Mesenchymal stem cell (in vitro differentiated cells and primary cell): ENCODE measurements at regions not wholly inside any gene's neighbourhood (a gene's known extent, or its start where the extent isn't known, plus 50 kb on each side); places are given as distances from the start of the nearest gene placed in this dataset.

Source experiments
- DNase-seq: peaks from one replicate; pipeline ENCODE4 v3.0.0-alpha.2; 2013
- H2AFZ ChIP-seq: one replicate; pipeline ENCODE4 v1.6.1; 2013; ENCODE audit warnings: low read depth, mild to moderate bottlenecking, control low read depth, inconsistent platforms, low read length, moderate library complexity
- H2AK5ac ChIP-seq: 2 replicates; pipeline ENCODE4 v1.6.1; 2013; ENCODE audit warnings: low read length, moderate library complexity, mild to moderate bottlenecking, inconsistent platforms; ENCODE audit not compliant: severe bottlenecking
- H2BK120ac ChIP-seq: one replicate; pipeline ENCODE4 v1.6.1; 2013; ENCODE audit warnings: low read depth, mild to moderate bottlenecking, inconsistent platforms, low read length, moderate library complexity
- H2BK12ac ChIP-seq, 2 experiments: one replicate each; pipeline ENCODE4 v1.6.1; 2013; ENCODE audit warnings: inconsistent platforms in 2 of 2, low read length in 2 of 2, mild to moderate bottlenecking in 2 of 2, moderate library complexity in 2 of 2, control low read depth in 1 of 2
- H2BK15ac ChIP-seq: one replicate; pipeline ENCODE4 v1.6.1; 2013; ENCODE audit warnings: mild to moderate bottlenecking, low read depth, inconsistent platforms; ENCODE audit not compliant: poor library complexity, severe bottlenecking
- H2BK5ac ChIP-seq: 2 replicates; pipeline ENCODE4 v1.6.1; 2013; ENCODE audit warnings: low read depth, mild to moderate bottlenecking, low read length, control low read depth, inconsistent platforms; ENCODE audit not compliant: poor library complexity, severe bottlenecking
- H3K14ac ChIP-seq, 2 experiments: one replicate each; pipeline ENCODE4 v1.6.1; 2013; ENCODE audit warnings: inconsistent platforms in 2 of 2, low read length in 2 of 2, control low read depth in 1 of 2, mild to moderate bottlenecking in 1 of 2, moderate library complexity in 1 of 2
- H3K18ac ChIP-seq, 2 experiments: one replicate each; pipeline ENCODE4 v1.6.1; 2013; ENCODE audit warnings: inconsistent platforms in 2 of 2, low read length in 2 of 2, control low read depth in 1 of 2, low read depth in 1 of 2, mild to moderate bottlenecking in 1 of 2
- H3K23ac ChIP-seq, 2 experiments: one replicate each; pipeline ENCODE4 v1.6.1; 2013; ENCODE audit warnings: inconsistent platforms in 2 of 2, low read length in 2 of 2, mild to moderate bottlenecking in 2 of 2, moderate library complexity in 2 of 2, control low read depth in 1 of 2
- H3K27ac ChIP-seq: 2 replicates; pipeline ENCODE4 v1.5.1; 2013; ENCODE audit warnings: mild to moderate bottlenecking, moderate library complexity, low read length, control low read depth, inconsistent platforms; ENCODE audit not compliant: poor library complexity, severe bottlenecking
- H3K27me3 ChIP-seq, 2 experiments: 2 replicates each; pipeline versions ENCODE4 v1.6.1 to v1.7.0; 2013; ENCODE audit warnings: low read length in 2 of 2, mild to moderate bottlenecking in 2 of 2, moderate library complexity in 2 of 2, control low read depth in 1 of 2, inconsistent platforms in 1 of 2; ENCODE audit not compliant: control insufficient read depth in 1 of 2, insufficient read depth in 1 of 2
- H3K36me3 ChIP-seq, 2 experiments: 2 replicates each; pipeline versions ENCODE4 v1.6.1 to v1.7.0; 2013; ENCODE audit warnings: low read length in 2 of 2, control low read depth in 1 of 2, inconsistent platforms in 1 of 2, low read depth in 1 of 2, mild to moderate bottlenecking in 1 of 2; ENCODE audit not compliant: insufficient read depth in 2 of 2, control insufficient read depth in 1 of 2
- H3K4ac ChIP-seq, 2 experiments: one replicate each; pipeline ENCODE4 v1.6.1; 2013; ENCODE audit warnings: inconsistent platforms in 2 of 2, low read length in 2 of 2, mild to moderate bottlenecking in 2 of 2, moderate library complexity in 2 of 2, control low read depth in 1 of 2, low read depth in 1 of 2
- H3K4me1 ChIP-seq: 2 replicates; pipeline ENCODE4 v1.6.1; 2013; ENCODE audit warnings: low read depth, low read length, control low read depth; ENCODE audit not compliant: control insufficient read depth, insufficient read depth
- H3K4me2 ChIP-seq: 2 replicates; pipeline ENCODE4 v1.6.1; 2013; ENCODE audit warnings: low read length, mild to moderate bottlenecking, inconsistent platforms; ENCODE audit not compliant: poor library complexity, severe bottlenecking
- H3K4me3 ChIP-seq, 2 experiments: 2 replicates each; pipeline versions ENCODE4 v1.5.1 to v1.7.0; 2013; ENCODE audit warnings: low read length in 2 of 2, mild to moderate bottlenecking in 2 of 2, control low read depth in 1 of 2, low read depth in 1 of 2; ENCODE audit not compliant: insufficient read depth in 1 of 2
- H3K79me1 ChIP-seq: replicated peaks from 2 replicates; pipeline ENCODE4 v1.6.1; 2013; ENCODE audit warnings: mild to moderate bottlenecking, control low read depth, low read length, inconsistent platforms; ENCODE audit not compliant: poor library complexity, severe bottlenecking
- H3K9ac ChIP-seq: 2 replicates; pipeline ENCODE4 v1.7.0; 2013; ENCODE audit warnings: mild to moderate bottlenecking, low read length, moderate library complexity
- H3K9me3 ChIP-seq: 2 replicates; pipeline ENCODE4 v1.7.0; 2013; ENCODE audit warnings: mild to moderate bottlenecking, low read length; ENCODE audit not compliant: control insufficient read depth
- H4K8ac ChIP-seq: one replicate; pipeline ENCODE4 v1.6.1; 2013; ENCODE audit warnings: inconsistent platforms, mild to moderate bottlenecking, low read length, moderate library complexity
- H4K91ac ChIP-seq: one replicate; pipeline ENCODE4 v1.6.1; 2013; ENCODE audit warnings: mild to moderate bottlenecking, low read length, inconsistent platforms
- WGBS: methylation state at CpG from one replicate; pipeline ENCODE4 v1.1.7; 2013; ENCODE audit warnings: mixed read lengths; 5-methylcytosine and 5-hydroxymethylcytosine counted together

- no peak overlapping the region for H2AFZ ChIP-seq
- H3K18ac ChIP-seq: no peak overlapping the region
- no peak overlapping the region for H3K14ac ChIP-seq
- no peaks in the 10 kb centered on the region for H3K79me1 ChIP-seq
- no peaks in the 10 kb centered on the region for H3K27me3 ChIP-seq
- H3K9ac ChIP-seq: no peak overlapping the region
- H4K8ac ChIP-seq: no peak overlapping the region
- 86% methylated on average over 5 of the region's 5 CpGs for WGBS
- H3K23ac ChIP-seq: no peak overlapping the region
- no peaks in the 10 kb centered on the region for H3K4me1 ChIP-seq
- H2BK5ac ChIP-seq: no peak overlapping the region
- DNase-seq: no peak
- no peak overlapping the region for H2BK12ac ChIP-seq
- H3K4me3 ChIP-seq: no peak overlapping the region
- no peak overlapping the region for H2BK120ac ChIP-seq
- H2BK15ac ChIP-seq: no peak overlapping the region
- H3K9me3 ChIP-seq: no peaks in the 10 kb centered on the region
- H2AK5ac ChIP-seq: no peak overlapping the region
- no peak overlapping the region for H3K4ac ChIP-seq
- H3K27ac ChIP-seq: no peak overlapping the region
- H4K91ac ChIP-seq: no peak overlapping the region
- no peak overlapping the region for H3K4me2 ChIP-seq
- H3K36me3 ChIP-seq: no peaks in the 10 kb centered on the region
Measured at GRCh38 chr4:12421364-12421763, 992.7 kb upstream of the HS3ST1 start.

- WGBS: no CpG with 5 or more reads among the region's 1 CpG
- H3K14ac ChIP-seq: no peak overlapping the region
- no peak for DNase-seq
- no peaks in the 10 kb centered on the region for H3K27me3 ChIP-seq
- no peak overlapping the region for H2AFZ ChIP-seq
- no peaks in the 10 kb centered on the region for H3K4me1 ChIP-seq
- H3K4ac ChIP-seq: no peak overlapping the region
- no peak overlapping the region for H4K8ac ChIP-seq
- no peak overlapping the region for H3K4me3 ChIP-seq
- no peak overlapping the region for H4K91ac ChIP-seq
- H3K9ac ChIP-seq: no peak overlapping the region
- no peak overlapping the region for H2BK12ac ChIP-seq
- no peak overlapping the region for H2BK15ac ChIP-seq
- no peak overlapping the region for H3K27ac ChIP-seq
- no peak overlapping the region for H2BK120ac ChIP-seq
- no peak overlapping the region for H3K18ac ChIP-seq
- H2AK5ac ChIP-seq: no peak overlapping the region
- no peaks in the 10 kb centered on the region for H3K36me3 ChIP-seq
- peaks cover 3% of the 10 kb centered on the region for H3K9me3 ChIP-seq
- H2BK5ac ChIP-seq: no peak overlapping the region
- no peaks in the 10 kb centered on the region for H3K79me1 ChIP-seq
- H3K23ac ChIP-seq: no peak overlapping the region
- no peak overlapping the region for H3K4me2 ChIP-seq
Measured at GRCh38 chr4:12416755-12417154, 988.1 kb upstream of the HS3ST1 start.

DNA sequence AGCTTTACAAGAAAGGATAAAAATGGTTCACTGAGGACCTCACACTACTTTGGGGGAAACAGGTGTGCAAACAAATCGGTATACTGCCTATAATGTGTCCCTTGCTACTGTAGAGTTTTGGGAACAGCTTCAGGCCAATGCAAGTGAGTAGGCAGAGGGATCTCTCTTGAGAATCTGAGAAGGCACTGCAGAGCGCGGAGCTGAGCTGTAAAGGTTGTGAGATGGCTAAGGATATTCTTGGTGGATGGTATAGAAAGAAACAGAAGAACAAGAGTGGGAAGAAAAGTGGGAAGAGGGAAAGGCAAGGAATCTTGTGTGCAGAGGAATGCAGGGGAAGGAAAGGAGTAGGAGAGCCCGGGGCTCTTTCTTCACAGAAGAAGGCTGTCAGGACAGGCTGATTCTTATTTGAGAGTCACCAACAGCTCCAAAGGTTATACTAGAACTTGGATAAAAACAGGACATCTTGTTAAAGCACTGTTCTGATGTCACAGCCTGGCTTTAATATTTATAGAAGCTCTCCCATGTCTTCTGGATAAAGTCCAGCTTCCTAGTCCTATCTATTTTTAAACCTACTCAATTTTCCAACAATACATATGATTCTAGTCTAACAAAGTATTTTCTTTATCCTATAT, 985.6 kb upstream of the HS3ST1 start:
- H3K79me1 ChIP-seq: no peaks in the 10 kb centered on the region
- no peak overlapping the region for H2BK120ac ChIP-seq
- no peak overlapping the region for H2AK5ac ChIP-seq
- no peak overlapping the region for H3K9ac ChIP-seq
- H3K4ac ChIP-seq: no peak overlapping the region
- no peak overlapping the region for H3K4me2 ChIP-seq
- H2BK12ac ChIP-seq: no peak overlapping the region
- no peak overlapping the region for H2BK5ac ChIP-seq
- no peak for DNase-seq
- no peak overlapping the region for H2AFZ ChIP-seq
- H3K4me3 ChIP-seq: no peak overlapping the region
- no peak overlapping the region for H2BK15ac ChIP-seq
- 87% methylated on average over 3 of the region's 4 CpGs for WGBS
- no peak overlapping the region for H3K27ac ChIP-seq
- H3K4me1 ChIP-seq: no peaks in the 10 kb centered on the region
- H3K14ac ChIP-seq: no peak overlapping the region
- H4K8ac ChIP-seq: no peak overlapping the region
- peaks cover 3% of the 10 kb centered on the region for H3K9me3 ChIP-seq
- H3K36me3 ChIP-seq: no peaks in the 10 kb centered on the region
- no peaks in the 10 kb centered on the region for H3K27me3 ChIP-seq
- no peak overlapping the region for H3K18ac ChIP-seq
- no peak overlapping the region for H3K23ac ChIP-seq
- no peak overlapping the region for H4K91ac ChIP-seq

DNA sequence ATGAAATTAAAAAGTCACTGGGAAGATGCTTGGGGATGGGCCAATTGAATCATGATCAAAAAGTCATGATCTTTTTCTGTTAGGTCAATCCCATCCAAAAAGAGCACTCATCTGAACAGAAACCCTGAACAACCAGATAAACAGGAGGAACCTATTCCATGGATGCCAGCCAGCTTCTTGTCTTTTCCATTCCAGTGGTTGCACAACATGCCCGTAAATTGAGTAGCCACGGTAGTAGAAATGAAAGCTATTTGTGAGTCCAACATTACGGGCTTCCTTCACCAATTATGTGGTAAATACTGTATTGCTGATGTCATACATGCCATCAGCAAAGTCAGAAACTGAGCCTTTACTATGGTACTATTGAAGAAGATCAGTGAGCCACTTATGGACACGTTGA, 982.4 kb upstream of the HS3ST1 start:
- Histone ChIP-seq H3K18ac (no peak overlapping the region), H2BK12ac (no peak overlapping the region), H3K14ac (no peak overlapping the region), H3K79me1 (no peaks in the 10 kb centered on the region), H2AFZ (no peak overlapping the region), H3K9me3 (peaks cover 3% of the 10 kb centered on the region), H2AK5ac (no peak overlapping the region), H3K27me3 (no peaks in the 10 kb centered on the region), H3K4me1 (no peaks in the 10 kb centered on the region), H3K36me3 (no peaks in the 10 kb centered on the region), H3K23ac (no peak overlapping the region), H4K91ac (no peak overlapping the region), H3K4me3 (no peak overlapping the region), H2BK5ac (no peak overlapping the region), H3K4ac (no peak overlapping the region), H3K4me2 (no peak overlapping the region), H2BK15ac (no peak overlapping the region), H2BK120ac (no peak overlapping the region), H3K9ac (no peak overlapping the region), H4K8ac (no peak overlapping the region), H3K27ac (no peak overlapping the region)
- DNase-seq: no peak
- WGBS: 91% methylated on average over 3 of the region's 4 CpGs
